ENCODE measurements at regions not wholly inside any gene's neighbourhood (a gene's known extent, or its start where the extent isn't known, plus 50 kb on each side); places are given as distances from the start of the nearest gene placed in this dataset.

DNA sequence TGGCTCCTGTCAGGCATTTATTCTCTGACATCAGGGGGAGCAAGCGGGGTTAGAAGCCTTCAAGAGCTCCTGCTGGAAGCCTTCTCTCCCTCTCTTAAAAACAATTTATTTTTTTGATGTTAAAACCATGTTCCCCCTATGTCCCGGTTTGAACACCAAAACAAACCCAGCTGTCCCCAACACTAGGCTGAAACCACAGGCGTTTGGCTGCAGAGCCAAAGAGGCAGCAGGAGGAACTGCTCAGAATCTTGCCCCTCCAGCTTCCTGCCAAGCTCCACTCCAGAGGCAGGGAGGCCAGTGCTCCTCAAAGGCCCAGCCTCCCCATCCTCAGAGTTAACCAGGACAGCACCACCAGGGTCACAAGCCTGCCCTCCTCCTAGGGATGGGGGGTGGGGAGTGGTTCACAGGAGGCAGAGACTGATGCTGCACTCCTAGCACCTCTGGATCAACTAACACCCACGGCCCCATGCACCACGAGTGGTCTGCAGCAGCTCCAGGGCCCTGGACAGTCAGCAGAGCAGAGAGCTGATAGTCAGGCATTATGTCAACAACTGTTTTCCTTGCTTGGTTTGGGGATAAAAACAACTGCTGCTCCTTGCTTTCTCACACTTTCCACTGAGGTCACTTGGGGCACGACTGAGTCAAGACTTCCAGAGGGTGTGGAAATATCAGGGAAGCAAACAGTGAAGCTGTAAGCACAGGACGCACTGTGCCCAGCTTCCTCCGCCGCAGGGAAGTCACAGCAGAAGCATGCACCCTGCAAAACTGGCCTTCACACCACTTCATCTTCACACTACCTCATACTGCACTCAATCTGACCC lies 96.5 kb upstream of the ADRA1B start:
- no peak overlapping the region for H3K27ac Mint-ChIP-seq
- no peak overlapping the region for H3K4me3 Mint-ChIP-seq
- peaks cover 2% of the 10 kb centered on the region for H3K27me3 Mint-ChIP-seq
- no peaks in the 10 kb centered on the region for H3K9me3 Mint-ChIP-seq
- H3K4me1 Mint-ChIP-seq = no peaks in the 10 kb centered on the region
- H3K36me3 Mint-ChIP-seq = no peaks in the 10 kb centered on the region

DNA sequence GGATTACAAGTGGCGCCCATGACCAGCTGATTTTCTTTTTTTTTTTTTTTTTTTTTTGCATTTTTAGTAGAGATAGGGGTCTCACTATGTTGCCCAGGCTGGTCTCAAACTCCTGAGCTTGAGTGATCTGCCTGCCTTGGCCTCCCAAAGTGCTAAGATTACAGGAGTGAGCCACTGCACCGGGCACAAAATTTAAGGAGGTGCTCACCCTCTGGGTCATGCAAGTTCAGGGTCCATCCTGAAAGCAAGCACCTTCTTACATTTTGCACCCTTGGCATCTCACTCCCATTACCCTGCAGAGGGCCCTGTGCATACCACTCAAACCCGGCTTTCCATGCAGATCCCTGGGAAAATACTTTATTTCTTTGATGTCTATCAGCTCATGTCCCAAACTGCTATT lies 95.6 kb upstream of the ADRA1B start:
- peaks cover 2% of the 10 kb centered on the region for H3K27me3 Mint-ChIP-seq
- H3K9me3 Mint-ChIP-seq = no peaks in the 10 kb centered on the region
- no peaks in the 10 kb centered on the region for H3K4me1 Mint-ChIP-seq
- H3K27ac Mint-ChIP-seq = no peak overlapping the region
- H3K36me3 Mint-ChIP-seq = no peaks in the 10 kb centered on the region
- H3K4me3 Mint-ChIP-seq = no peak overlapping the region

DNA sequence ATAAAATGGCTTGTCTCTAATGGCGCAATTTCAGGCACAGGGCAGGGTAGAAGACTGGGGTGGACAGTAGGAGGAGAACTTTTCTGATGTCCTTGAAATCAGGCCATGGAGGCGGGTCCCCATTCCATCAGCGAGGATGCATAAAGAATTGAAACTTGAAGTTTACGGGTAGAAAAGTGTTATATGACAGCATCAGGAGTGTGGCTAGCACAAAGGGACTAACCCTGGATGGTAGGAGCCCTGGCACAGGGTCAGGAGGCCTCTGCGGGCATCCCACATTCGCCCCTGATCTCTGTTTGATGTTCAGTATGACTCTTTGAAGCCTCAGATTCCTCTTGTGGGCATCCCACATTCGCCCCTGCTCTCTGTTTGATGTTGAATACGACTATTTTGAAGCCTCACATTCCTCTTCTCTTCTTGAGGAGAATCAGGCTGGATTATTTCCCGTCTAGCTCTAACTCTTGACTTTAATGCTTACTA lies 94.8 kb upstream of the ADRA1B start:
- no peaks in the 10 kb centered on the region for H3K4me1 Mint-ChIP-seq
- no peaks in the 10 kb centered on the region for H3K36me3 Mint-ChIP-seq
- H3K27ac Mint-ChIP-seq = no peak overlapping the region
- H3K9me3 Mint-ChIP-seq = no peaks in the 10 kb centered on the region
- peaks cover 2% of the 10 kb centered on the region for H3K27me3 Mint-ChIP-seq
- H3K4me3 Mint-ChIP-seq = no peak overlapping the region

DNA sequence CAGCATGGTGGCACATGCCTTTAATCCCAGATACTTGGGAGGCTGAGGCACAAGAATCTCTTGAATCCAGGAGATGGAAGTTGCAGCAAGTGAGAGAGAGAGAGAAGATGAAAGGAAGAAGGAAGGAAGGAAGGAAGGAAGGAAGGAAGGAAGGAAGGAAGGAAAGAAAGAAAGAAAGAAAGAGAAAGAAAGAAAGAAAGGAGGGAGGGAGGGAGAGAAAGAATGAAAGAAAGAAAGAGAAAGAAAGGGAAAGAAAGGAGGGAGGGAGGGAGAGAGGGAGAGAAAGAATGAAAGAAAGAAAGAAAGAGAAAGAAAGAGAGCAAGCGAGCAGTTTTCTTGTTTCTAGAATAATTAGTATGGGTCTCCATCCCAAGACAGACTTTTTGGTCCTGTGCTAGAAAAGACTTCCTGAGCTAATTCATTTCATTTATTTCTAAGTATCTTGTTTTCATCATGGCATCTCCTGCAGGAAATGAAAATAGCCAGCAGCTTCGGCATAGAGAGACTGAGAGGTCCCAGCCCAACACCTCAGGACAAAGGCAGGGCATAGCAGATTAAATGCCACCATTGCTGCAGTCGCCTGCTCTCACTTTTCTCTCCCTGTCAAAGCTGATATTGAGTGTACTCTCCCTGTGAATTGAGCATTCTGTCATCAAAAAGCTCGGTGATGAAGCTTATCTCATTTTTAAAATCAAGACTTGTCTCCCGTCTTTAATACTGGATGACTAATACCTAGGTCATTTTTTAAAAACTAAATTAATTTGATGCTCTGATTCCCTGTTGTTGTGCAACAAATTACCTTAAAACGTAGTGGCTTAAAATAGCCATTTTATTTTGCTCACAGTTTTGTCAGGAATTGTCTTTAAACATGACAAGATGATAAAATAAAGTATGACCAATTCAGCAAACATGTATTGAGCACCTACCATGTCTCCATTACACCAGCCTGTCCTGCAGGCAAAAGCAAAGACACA lies 91.8 kb upstream of the ADRA1B start:
- H3K4me3 Mint-ChIP-seq = no peak overlapping the region

DNA sequence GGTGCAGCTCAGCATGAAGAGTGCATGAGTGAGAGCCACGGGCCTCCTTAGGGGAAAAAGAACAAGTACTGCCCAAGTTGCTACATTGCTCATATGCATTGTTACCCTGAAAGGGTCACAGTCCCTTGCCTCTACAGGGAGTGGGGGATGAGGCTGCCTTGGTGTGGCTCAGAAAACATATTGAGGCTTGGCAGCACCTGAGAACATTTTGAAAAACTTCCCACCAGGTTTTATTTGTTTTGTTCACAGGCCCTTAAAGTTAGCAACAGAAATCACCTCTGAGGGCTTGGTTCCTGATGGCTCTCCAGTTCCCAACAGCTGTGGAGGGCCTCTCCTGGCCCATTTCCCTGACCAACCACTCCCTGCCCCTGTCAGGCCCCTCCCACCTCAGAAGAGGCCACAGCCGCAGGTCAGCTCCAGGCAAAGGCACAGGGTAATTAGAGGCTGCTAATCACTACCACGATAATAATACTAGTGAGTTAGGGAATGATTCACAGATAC lies 90.7 kb upstream of the ADRA1B start:
- Mint-ChIP-seq H3K4me3 (no peak overlapping the region), H3K36me3 (no peaks in the 10 kb centered on the region), H3K27me3 (peaks cover 4% of the 10 kb centered on the region), H3K4me1 (no peaks in the 10 kb centered on the region), H3K9me3 (no peaks in the 10 kb centered on the region), H3K27ac (no peak overlapping the region)

More for the DNA sequence above, 91.8 kb upstream of the ADRA1B start:
- H3K27me3 Mint-ChIP-seq = peaks cover 2% of the 10 kb centered on the region
- no peaks in the 10 kb centered on the region for H3K4me1 Mint-ChIP-seq
- H3K9me3 Mint-ChIP-seq = no peaks in the 10 kb centered on the region
- no peaks in the 10 kb centered on the region for H3K36me3 Mint-ChIP-seq
- H3K27ac Mint-ChIP-seq = no peak overlapping the region

DNA sequence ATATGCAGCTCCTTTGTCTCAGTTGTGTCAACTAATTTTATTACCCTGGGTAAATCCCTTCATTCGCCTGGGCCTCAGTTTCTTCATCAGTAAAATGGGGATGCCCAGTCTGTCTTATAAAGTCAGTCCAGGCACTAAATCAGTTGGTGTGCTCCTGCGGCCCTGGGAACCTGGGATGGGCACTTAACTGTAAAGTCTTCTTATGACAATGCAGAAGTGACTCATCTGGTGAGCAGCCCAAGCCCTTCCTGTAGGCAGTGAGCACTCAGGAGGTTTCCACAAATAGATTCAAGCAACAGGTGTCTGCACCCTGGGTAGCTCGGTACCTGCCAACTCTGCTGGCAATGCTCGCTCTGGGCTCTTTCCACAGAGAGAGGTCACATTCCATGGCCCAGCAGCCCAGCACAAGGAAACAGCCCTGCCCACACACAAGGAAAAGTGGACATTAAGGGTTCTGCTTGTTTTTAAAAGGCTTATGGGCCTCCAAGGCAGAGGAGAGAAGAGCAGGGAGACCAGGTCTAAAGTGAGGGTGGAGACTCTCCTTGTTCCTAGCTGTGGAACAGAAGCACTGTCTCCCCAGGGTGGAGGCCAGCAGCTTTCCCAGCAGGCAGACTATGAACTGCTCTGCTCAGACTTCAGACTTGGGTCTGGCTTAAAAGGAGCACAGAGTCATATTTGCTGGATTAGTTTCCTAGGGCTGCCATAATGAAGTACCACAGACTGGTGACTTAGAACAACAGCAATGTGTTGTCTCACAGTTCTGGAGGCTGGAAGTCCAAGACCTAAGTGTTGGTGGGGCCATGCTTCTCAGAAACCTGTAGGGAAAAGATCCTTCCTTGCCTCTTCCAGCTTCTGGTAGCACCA lies 89.7 kb upstream of the ADRA1B start:
- Mint-ChIP-seq H3K27me3 (peaks cover 6% of the 10 kb centered on the region), H3K36me3 (no peaks in the 10 kb centered on the region), H3K4me3 (no peak overlapping the region), H3K27ac (no peak overlapping the region), H3K4me1 (no peaks in the 10 kb centered on the region), H3K9me3 (no peaks in the 10 kb centered on the region)

DNA sequence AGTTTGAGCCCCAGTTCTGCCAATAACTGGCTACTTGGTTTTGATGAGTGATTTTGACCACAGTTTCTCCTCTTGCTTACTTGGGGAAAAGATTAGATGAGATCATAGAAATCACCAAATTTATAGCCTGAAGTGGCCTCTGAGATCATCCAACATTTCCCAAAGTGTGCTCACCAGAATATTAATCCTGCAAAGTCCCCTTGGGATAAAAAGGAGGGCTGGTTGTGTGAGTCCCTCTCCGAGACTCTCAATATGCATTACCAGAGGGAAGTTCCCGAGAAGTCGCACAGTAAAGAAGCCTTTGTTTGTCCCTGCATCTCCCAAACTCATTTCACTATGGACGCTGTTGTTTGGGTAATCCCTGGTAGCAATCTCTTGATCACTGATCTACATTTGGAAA lies 88.4 kb upstream of the ADRA1B start:
- no peaks in the 10 kb centered on the region for H3K9me3 Mint-ChIP-seq
- H3K36me3 Mint-ChIP-seq = no peaks in the 10 kb centered on the region
- H3K4me1 Mint-ChIP-seq = no peaks in the 10 kb centered on the region
- H3K4me3 Mint-ChIP-seq = no peak overlapping the region
- H3K27ac Mint-ChIP-seq = no peak overlapping the region
- H3K27me3 Mint-ChIP-seq = peaks cover 8% of the 10 kb centered on the region

DNA sequence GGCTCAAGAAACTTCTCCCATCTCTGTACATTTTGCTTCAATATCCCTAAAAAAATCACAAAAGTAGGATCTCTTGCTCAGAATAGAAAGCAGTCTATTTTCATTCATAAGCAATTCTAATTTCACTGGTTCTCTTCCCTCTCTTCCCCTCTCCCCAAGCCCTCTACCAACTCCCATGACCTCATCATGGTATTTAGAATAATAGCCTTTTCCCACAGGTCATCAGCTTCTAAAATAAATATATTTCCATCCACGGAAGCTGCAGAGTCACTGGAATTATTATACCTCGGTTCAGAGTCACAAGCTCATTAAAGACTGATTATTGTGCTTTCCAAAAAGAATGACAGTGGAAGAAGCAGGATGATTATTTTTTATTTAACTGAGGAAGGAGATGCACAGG lies 84.2 kb upstream of the ADRA1B start:
- no peak overlapping the region for H3K27ac Mint-ChIP-seq
- H3K4me1 Mint-ChIP-seq = no peaks in the 10 kb centered on the region
- peaks cover 6% of the 10 kb centered on the region for H3K27me3 Mint-ChIP-seq
- H3K4me3 Mint-ChIP-seq = no peak overlapping the region
- H3K9me3 Mint-ChIP-seq = no peaks in the 10 kb centered on the region
- H3K36me3 Mint-ChIP-seq = no peaks in the 10 kb centered on the region

DNA sequence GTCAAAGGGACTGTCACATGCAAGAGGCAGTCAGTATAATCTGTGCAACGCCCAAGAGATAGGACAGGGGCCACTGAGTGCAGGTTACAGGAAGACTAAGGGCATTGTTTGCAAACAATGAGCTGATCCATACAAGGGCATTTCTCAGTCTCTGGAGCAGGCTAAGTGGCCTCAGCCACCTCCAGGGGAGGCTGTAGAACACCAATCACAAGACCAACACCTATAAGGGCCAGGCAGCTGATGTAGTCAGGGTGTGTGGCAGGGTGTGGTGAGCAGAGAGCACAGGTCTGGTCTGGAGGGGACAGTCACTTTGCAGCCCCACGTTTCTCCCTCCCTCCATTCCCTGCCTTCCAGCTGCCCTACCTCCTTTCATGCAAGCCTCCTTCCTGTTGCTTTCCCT lies 83.2 kb upstream of the ADRA1B start:
- H3K4me1 Mint-ChIP-seq = no peaks in the 10 kb centered on the region
- peaks cover 6% of the 10 kb centered on the region for H3K27me3 Mint-ChIP-seq
- no peak overlapping the region for H3K27ac Mint-ChIP-seq
- no peaks in the 10 kb centered on the region for H3K9me3 Mint-ChIP-seq
- no peaks in the 10 kb centered on the region for H3K36me3 Mint-ChIP-seq
- no peak overlapping the region for H3K4me3 Mint-ChIP-seq

DNA sequence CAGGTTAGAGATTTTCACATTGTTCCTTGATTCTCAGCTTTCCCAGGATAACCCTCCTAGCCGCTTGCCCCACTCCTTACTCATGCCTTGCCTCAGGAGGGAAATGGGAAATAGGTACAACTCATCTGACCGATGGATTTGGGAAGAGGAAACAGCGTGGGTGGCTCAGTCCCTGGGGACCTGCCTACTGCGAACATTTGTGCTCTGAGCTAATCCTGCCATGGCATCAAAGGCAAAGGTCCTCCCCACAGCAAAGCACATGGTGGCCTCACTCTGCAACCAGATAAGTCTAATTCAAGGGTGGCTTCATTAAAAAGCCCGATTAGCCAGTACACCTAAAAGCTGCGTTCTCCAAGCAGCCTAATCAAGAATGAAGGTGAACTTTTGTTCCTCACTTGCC lies 82.4 kb upstream of the ADRA1B start:
- no peaks in the 10 kb centered on the region for H3K36me3 Mint-ChIP-seq
- no peaks in the 10 kb centered on the region for H3K4me1 Mint-ChIP-seq
- H3K27ac Mint-ChIP-seq = no peak overlapping the region
- H3K4me3 Mint-ChIP-seq = no peak overlapping the region
- peaks cover 6% of the 10 kb centered on the region for H3K27me3 Mint-ChIP-seq
- H3K9me3 Mint-ChIP-seq = no peaks in the 10 kb centered on the region

DNA sequence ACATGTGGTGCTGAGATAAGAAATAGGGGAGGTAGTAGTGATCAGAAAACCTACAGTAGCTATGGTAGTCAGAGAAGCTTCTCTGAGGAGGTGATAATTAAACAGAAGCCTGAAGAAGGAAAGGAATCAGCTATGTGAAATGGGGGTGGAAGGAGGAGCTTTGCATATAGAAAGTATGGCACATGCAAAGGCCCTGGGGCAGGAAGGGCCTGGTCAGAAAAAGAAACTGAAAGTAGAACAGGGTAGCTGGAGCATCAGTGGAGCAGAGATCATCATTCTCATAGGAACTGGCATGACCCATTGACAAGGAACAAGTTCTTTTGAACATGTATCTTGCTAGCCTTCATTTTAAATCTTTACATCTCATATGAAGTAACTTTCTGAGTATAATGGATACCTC lies 80.7 kb upstream of the ADRA1B start:
- peaks cover 6% of the 10 kb centered on the region for H3K27me3 Mint-ChIP-seq
- H3K4me1 Mint-ChIP-seq = no peaks in the 10 kb centered on the region
- no peak overlapping the region for H3K4me3 Mint-ChIP-seq
- H3K36me3 Mint-ChIP-seq = no peaks in the 10 kb centered on the region
- no peak overlapping the region for H3K27ac Mint-ChIP-seq
- no peaks in the 10 kb centered on the region for H3K9me3 Mint-ChIP-seq

DNA sequence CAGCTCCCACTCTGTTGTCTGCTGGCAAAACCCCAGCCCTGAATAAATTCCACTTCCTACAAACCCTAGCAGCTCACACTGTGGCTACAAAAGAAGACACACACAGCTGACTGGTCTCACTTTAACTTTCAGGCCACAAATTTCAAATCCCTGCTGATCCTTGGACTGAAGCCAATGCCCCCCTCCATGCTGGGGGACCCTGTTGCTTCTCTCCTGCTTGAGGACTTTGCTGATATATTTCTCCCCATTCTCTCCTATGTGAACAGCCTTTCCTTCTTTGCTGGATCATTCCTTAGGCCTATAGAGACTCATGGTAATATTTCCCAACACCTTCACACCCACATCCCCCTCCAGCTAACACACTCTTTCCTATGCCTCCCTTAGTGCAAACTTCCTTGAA lies 79.6 kb upstream of the ADRA1B start:
- Mint-ChIP-seq H3K27me3 (peaks cover 6% of the 10 kb centered on the region), H3K9me3 (no peaks in the 10 kb centered on the region), H3K36me3 (no peaks in the 10 kb centered on the region), H3K4me3 (no peak overlapping the region), H3K4me1 (no peaks in the 10 kb centered on the region), H3K27ac (no peak overlapping the region)

DNA sequence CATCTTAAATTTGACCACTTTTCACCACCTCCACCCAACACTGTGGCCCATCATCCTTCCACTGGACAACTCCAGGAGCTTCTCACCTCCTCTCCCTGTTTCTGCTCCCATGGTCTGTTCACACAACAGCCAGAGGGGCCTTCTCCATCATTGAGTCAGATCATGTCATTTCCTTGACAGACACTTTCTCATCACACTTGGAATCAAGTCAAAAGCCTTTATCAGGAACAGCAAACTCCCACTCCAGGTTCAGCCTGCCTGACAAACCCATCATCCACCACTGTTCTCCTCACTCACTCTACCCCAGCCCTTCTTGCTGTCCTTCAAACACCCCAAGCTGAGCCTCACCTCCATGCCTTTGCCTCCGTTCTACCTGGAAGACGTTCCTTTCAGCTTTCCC lies 78.4 kb upstream of the ADRA1B start:
- no peaks in the 10 kb centered on the region for H3K9me3 Mint-ChIP-seq
- no peaks in the 10 kb centered on the region for H3K4me1 Mint-ChIP-seq
- peaks cover 4% of the 10 kb centered on the region for H3K27me3 Mint-ChIP-seq
- no peak overlapping the region for H3K27ac Mint-ChIP-seq
- no peak overlapping the region for H3K4me3 Mint-ChIP-seq
- no peaks in the 10 kb centered on the region for H3K36me3 Mint-ChIP-seq

DNA sequence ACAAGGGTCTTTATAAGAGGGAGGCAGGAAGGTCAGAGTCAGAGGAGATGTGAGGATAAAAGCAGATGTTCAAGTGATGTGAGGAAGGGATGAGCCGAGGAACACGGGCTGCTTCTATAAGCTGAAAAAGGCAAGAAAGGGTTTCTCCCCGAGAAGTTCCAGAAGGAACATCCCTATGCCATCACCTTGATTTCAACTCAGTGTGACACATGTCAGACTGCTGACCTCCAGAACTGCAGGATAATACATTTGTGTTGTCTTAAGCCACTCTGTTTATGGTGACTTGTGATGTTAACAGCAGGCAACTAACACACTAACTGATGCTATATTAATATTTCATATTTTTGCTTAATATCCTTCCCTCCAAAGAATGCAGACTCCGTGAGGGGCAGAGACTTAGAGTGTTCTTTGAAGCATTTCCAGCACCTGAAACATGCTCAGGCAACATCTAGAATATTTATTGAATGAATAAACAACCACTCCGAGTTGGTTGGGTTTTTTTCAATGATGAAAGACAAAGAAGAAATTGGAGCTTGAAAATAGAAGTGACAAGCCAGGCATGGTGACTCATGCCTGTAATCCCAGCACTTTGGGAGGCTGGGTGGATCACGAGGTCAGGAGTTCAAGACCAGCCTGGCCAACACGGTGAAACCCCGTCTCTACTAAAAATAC lies 77.6 kb upstream of the ADRA1B start:
- no peaks in the 10 kb centered on the region for H3K36me3 Mint-ChIP-seq

More for the DNA sequence above, 77.6 kb upstream of the ADRA1B start:
- Mint-ChIP-seq H3K27ac (no peak overlapping the region), H3K9me3 (no peaks in the 10 kb centered on the region), H3K27me3 (peaks cover 4% of the 10 kb centered on the region), H3K4me3 (no peak overlapping the region), H3K4me1 (no peaks in the 10 kb centered on the region)
